Stimulated activated CD4-positive, alpha-beta T cell treated with anti-CD3 and anti-CD28 coated beads, TNF-alpha, amount 100 ng/mL, for 24 hours (primary cell): ENCODE measurements at regions not wholly inside any gene's neighbourhood (a gene's known extent, or its start where the extent isn't known, plus 50 kb on each side); places are given as distances from the start of the nearest gene placed in this dataset.

Source experiments
- DNase-seq, 3 experiments: peaks; one replicate each; pipeline ENCODE4 v3.0.0-alpha.2; 2020; ENCODE audit warnings: low read depth in 3 of 3

DNA sequence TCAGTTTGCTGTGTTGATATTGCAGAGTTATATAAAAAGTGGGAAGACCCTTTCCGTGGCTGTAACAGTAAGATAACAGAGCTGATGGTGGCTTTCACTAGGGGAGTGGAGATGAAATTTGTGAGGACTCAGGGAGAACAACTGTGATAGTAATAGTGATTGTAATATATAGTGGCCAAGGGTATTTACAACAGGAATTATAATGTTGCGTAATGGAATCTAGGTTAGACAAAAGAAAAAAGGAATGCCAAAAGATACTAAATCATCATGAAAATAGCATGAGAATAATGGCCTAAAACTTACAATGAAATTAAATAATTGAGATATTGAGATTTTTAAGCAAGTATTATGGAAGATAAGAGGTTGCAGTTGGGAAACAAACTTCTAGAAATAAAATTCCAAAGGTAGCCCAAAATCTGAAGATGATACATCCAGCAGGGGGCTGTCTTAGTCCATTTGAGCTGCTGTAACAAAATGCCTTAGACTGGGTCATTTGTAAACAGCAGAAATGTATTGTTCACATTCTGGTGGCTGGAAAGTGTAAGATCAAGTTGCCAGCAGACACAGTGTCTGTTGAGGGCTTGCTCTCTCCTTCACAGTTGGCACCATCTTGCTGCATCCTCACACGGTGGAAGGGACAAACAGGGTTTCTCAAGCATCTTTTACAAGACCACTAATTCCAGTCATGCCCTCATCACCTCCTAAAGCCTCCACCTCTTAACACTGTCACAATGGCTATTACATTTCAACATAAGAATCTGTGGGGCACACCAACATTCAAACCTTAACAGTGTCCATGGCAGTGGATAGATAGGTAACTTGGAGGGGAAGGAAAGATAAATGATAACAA lies 711.2 kb downstream of the MRPL39 start:
- DNase-seq, result no peak

DNA sequence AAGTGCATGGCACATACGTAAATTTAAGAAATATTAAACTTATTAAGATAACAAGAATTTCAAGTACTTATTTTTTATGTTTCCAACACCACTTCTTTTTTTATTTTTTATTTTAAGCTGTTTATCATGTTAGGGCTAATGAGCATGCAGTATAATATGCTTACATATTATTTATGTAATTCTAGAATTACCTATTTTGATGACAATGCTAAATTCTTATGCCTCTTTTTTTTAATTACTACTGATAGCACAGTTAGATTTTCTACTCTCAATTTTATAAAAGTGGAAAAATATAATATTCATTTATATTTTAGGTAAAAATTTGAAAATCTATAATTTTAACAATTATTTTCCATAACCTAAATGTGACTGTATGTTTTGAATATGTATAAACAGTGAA lies 713.0 kb downstream of the MRPL39 start:
- DNase-seq, result no peak

DNA sequence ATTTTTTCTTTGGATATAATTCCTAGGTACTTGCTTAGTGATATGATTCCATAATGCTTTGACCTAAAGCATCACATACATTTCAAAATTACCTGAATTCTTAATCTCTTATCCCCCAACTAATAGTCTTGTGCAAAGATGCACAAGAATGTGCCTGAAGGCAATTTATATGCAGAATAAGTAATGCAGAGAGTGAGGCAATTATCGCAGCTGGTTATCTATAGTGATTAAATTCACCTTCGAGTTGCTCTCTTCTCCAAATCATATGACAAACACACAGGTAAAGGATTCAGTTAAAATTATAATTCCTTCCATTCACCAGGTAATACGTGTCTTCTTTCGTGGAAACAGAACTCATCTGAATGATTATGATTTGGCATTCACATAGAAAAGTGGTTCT lies 717.3 kb downstream of the MRPL39 start:
- DNase-seq, result no peak

DNA sequence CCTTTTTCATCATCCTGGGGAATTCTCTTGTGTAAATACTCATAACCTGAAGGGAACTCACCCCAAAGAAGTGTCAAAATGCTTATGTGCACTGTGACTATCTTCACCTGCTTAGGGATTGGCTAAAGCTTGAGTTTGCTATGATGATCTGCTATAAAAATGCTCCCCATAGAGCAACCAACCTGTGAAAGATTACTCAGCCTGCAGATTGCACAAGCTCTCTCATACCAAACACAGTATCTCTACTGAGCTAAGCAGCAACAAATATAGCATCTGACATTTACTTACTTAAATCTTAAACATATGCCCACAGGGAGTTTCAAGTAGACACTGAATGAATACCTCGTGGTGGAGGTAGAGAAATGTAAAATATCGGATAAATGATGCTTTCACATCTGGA lies 725.8 kb downstream of the MRPL39 start:
- no peak for DNase-seq

DNA sequence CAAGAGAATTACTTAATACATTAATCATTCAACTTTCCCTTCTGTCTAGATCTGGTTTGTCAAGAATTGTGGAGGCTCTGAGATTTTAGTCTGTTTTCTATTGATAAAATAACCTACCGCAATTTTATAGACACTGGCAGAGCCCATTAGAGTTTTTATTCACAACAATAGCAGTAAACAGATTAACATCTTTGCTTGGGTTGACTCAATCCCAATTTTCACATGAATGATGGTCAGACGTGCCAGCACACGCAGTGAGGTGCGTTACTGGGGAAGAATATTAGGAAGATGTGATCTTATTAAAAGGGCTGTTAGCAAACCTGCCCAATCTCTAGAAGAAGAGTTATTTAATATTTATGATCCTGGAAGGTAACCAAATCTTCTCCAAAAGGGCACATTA lies 736.6 kb downstream of the MRPL39 start:
- DNase-seq, result no peak

DNA sequence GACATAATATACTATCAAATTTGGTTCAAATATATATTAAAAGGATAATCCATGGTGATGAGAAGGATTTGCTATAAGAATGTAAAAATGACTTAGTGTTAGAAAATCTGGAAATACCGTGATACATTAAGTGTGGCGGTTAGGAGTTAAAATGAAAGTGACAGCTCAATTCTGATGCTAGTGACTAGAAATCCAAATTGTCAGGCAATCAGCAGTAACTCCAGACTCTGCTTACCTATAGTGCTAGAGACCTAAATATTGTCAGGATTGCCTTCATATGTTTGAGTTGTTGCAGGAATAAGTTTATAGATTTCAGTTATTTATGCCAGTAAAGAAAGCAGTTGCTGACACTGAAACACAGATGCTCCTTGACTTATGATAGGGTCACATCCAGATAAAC lies 737.4 kb downstream of the MRPL39 start:
- no peak for DNase-seq

DNA sequence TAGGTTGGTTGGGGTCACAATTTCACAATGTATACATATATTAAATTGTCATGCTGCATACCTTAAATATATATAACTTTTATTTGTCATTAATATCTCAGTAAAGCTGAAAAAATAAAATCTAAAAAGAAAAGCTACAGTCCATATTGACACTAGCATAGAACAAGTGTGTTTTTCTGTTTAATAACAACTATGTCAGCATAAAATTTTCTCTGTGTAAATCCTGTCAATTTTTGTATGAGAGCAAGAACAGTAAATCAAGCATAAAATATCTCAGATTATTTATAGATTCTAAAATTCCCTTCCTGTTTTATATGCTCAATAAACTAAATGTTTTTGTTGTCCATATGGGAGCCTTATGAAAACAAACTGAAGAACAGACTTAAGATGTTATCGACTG lies 739.2 kb downstream of the MRPL39 start:
- no peak for DNase-seq

DNA sequence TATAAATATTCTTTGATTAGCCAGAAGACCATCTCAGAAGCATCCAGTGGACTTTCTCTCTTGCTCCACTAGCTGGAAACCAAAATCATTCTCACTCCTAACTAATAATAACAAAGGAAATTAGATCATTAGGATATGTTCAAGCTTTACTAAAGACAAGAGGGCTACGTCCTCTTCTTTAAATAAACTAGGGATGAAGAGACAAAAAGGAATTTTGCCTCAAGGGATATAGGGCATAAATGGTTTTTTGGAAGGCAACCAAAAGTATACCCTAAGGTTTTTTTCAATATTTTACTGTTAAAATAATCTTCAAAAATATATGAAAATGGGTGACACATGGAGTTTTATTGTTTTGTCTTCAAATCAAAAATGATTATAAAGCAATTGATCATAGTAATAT lies 745.8 kb downstream of the MRPL39 start:
- no peak for DNase-seq

DNA sequence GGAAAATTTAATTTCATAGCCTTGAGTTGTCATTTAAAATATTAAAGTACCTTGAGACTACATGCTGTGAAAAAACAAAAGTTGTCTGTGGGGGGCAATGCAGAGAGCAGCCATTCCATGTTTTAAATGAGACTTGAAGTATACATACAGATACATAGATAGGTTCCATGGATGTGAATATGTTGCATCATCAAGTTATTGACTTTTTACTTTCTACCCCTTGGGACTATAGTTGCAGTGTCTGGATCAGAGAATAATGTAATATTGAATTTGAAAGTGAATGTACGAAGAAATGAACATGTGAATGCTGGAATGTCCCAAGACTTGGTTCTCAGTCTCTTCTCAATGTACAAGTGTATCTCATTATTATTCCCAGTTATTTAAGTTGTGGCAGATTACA lies 751.0 kb downstream of the MRPL39 start:
- no peak for DNase-seq

DNA sequence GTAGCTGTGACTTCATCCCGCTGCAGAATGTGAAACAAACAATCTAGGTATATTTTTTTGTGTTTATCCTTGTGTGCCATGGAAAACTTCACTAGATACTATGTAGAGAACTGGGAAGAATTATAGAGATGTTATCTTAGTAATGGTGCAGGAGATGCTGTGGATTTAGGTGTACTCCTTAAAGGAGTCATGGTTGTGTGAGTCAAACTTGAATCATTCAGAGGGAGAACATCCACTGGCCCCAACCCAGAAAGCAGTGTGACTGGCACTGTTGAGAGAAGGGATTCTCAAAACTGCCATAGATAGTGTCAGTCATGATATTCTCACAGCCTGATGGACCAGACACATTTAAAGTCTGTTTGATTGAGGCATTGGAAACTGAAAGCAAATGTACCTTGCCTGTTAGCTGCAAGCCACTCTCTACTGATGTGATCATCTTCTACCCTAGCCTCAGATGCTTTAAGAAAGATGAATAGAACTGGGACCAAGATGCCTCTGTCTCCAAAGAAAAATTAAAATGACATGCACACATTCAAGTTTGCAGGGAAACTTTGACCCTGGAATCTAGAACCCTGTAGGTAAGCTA lies 754.6 kb downstream of the MRPL39 start:
- no peak for DNase-seq

DNA sequence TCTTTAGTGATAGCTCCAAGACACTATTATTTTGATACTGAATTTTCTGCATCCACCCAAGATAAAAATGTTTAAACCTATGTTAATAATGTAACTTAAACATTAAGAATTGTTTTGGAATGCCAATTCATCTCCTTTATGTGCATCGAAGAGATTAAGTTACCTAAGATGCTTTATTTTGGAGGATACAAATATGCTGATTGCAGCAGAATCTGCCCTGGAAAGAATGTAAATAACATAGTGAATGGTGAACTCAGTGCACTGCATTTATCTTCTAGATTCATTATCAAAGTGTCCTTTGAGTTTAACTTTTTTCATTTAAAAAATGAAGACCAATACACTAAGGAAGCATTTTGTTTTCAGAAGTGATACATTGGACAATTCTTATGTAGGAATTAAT lies 757.2 kb downstream of the MRPL39 start:
- no peak for DNase-seq

DNA sequence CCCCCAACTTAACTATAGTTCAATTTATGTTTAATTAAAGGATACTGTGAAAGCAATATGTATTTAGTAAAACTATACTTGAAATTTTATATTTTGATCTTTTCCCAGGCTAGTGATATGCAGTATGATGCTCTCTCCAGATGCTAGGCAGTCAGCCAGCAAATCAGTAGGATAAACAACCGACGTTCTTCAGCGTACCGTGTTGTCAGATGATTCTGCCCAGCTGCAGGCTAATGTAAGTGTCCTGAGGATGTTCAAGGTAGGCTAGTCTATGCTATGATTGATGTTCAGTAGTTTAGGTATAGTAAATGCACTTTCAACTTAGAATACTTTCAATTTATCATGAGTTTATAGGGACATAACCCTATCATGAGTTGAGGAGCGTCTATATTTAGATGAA lies 762.6 kb downstream of the MRPL39 start:
- DNase-seq, result no peak

DNA sequence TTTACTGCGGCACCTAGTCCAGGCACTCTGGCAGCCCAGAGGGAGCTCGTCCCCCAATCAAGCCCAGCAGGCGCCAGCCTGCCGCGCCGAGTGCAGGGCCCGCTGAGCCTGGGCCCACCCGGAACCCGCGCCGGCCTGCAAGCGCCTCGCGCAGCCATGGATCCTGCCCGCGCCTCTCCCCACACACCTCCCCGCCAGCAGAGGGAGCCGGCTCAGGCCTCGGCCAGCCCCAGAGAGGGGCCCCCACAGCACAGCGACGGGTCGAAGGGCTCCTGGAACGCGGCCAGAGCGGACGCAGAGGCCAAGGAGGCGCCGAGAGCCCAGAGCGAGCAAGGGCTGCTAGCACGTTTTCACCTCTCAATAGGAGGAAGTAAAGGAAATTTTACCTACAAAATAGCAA lies 767.0 kb downstream of the MRPL39 start:
- DNase-seq, result no peak

DNA sequence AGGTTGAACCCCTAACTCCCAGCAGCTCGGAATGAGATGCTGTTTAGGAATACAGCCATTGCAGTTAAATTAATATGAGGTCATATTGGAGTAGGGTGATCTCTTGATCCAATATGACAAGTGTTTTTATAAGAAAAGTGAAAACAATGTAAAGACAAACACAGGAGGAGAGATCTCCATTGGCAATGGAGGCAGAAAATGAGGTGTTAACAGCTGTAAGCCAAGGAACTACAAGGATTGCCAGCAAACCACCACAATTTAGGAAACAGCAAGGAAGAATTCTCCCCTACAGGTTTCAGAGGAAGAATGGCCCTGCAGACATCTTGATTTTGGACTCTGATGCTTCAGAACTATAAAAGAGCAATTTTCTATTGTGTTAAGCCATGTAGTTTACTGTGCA lies 774.3 kb downstream of the MRPL39 start:
- no peak for DNase-seq

DNA sequence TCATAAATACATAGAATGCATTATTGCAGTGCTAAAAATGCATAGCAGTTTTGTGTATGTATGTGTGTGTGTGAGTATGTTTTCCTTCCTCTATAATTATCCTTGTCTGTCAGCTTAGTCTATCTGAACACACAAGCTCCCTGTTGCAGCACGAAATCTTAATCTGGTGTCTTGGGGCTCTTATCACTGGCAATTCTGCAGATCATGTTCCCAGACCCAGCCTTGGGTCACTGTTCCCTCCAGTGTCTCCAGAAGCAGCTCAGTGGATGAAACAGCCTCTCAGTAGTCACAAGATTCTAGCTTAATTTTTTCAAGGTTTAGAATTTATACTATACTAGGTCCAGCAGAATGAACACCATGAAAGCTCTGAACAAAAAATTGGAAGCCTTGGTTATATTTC lies 777.9 kb downstream of the MRPL39 start:
- no peak for DNase-seq

DNA sequence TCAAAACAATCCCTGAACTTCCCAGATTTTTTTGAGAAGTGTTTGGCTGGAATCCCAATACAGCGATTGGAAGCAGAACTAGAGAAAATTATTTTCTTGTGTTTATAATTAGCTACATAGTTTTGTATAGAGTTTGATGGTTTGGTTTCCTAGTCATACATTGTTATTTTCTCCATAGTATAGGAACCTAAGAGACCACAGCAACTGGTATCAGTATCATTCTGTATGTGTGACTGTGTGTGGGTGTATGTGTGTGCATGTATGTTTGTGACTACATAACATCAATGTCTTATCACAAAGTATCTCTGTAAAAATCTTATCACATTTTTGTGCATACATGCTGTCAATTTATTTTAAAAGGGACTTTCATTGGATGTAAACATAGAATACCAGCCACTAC lies 780.5 kb downstream of the MRPL39 start:
- DNase-seq, result no peak

DNA sequence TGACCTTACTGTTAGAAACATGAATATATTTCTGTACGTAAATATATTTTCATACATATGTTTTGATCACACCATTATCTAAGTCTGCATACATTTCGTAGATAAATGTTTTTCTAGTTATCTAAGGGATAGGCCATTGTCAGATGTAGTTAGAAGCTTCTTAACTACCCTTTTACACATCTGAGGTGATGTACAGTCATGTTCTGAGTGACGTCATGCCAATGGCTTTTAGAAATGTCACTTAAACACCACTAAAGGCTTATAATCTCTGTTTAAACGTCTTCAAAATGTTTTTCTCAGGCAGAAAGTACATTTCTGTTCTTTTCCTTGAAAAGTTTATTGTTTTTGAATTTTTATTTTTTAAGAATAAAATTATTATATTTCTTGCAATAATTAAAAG lies 781.9 kb downstream of the MRPL39 start:
- DNase-seq, result no peak

DNA sequence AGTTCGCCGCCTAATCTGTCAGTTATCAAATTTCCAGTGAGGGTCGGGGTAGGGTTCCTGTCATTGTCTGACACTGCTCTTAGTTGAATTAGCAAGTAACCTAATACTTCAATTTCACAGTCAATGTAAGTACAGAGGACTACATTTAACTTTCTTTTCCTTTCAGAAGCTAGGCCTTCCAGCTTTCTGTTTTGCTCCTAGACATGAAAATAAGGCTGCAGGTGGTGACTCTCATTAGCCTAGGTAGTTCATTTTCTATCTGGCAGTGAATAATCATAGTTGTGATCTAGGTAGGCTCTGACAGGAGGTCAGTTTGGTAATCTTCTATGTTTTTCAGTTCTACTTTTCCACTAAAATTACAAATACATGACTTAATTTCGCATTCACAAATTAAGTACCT lies 783.1 kb downstream of the MRPL39 start:
- no peak for DNase-seq

DNA sequence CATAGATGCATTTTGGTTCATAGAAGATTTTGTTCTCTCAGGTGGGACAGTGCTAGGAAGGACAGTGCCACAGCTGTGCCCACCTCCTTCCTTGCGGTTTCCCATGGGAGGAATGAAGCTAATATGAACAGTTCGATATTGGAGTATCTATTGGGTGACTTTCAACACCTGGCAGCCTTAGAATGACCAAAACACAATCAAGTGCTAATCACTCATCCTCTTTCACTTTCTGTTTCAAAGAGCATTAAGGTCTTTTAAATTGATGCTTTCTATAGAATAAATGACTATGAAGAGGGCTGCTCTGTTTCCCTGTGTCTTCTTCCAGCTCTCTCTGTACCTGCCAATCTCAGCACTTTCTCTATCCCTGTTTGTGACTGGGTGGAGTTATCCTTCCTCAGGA lies 784.0 kb downstream of the MRPL39 start:
- DNase-seq, result no peak

DNA sequence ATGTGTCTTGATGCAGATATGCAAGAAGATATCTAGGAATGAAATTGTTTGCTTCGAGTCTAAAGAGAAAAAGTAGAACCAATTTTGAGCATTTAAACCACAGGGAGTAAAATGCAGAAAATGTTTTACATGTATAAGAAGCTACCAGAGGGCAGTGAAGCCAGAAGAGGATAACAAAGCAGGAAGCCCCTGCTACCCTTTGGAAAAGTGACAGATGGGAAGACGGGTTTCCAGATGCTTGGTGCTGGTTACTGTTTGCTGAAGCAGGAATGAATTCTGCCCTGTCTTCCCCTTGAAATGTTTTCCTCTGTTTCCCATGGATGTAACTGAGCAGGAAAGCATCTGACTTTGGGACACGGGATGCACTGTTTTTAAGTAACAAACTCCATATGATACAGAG lies 822.2 kb downstream of the MRPL39 start:
- DNase-seq, result no peak

DNA sequence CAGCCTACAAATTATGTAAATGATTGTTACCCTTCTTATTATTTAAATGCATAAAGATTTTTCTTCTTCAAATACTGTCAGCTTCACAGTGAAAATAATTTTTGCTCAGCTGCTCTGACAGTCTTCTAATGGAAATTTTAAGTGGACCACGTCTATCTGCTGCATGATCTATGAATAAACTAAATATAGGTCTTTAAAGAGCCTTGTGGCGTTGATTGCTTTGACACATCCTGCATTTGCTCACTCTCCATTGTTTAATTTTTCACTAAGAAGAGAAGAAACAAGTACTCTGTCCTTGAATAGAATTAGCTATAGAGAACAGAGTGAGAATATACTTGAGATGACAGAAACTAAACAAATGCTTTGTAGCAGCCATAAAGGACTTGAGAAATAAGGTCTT lies 826.1 kb downstream of the MRPL39 start:
- DNase-seq, result no peak

DNA sequence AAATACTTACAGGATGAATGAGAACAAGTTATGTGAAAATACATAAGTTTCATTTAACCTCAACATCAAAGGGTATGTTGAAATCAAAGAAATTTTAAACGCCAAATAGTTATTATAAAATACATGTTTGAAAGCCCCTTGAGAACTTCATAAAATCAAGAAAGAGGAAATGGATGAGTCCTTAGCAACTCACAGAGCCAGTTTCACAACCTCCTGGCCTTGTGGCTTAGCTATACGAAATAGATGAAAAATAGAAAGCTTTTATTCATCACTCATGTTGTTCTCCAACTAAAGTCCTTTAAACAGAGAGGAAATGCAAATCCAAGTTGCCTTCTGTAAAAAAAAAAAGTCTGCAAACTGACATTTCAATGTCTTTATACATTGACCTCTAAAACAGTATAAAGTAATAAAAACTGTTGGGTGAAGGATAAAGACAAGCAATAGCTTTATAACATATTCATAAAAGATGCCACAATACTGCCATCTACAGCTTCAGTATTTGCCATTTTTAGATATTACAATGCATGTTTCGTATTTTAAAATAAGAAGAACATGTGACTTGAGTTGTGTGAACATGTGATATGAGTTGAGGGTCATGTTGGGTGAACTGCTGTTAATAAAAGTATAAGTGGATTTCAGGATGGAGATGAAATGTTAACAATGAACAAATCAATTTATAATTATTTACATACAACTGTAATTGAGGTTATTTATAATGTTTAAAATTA lies 847.8 kb downstream of the MRPL39 start:
- no peak for DNase-seq

DNA sequence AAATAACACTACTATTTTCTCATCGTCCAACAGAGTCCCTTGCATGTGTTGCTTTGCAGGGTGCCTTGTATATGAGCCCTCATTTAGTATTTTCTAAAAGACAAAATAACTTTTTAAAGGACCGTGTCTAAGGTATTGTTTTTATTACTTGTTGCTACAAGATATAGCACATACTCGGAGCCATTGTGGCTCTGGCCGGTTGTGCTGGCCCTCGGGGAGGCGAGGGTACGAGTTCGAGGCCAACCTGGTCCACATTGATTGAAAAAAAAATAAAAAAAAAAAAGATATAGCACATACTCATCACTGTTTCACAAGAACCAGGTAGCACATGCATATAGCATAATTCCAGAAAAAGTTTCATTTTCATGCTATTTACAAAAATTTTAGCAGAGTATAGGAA lies 869.2 kb downstream of the MRPL39 start:
- no peak for DNase-seq
